ENCODE measurements at regions not wholly inside any gene's neighbourhood (a gene's known extent, or its start where the extent isn't known, plus 50 kb on each side); places are given as distances from the start of the nearest gene placed in this dataset.

- Mint-ChIP-seq H3K9me3 (no peaks in the 10 kb centered on the region), H3K4me1 (ENCODE audit: low read depth) (no peaks in the 10 kb centered on the region), H3K36me3 (ENCODE audit: insufficient read depth) (no peaks in the 10 kb centered on the region), H3K27me3 (ENCODE audit: low read depth) (peaks cover 16% of the 10 kb centered on the region), H3K4me3 (no peak overlapping the region)
- ATAC-seq, result no peak
- DNase-seq, result no peak
Measured at GRCh38 chr7:45349090-45349489, 191.5 kb downstream of the RAMP3 start.

- H3K9me3 Mint-ChIP-seq, result no peaks in the 10 kb centered on the region
- H3K4me3 Mint-ChIP-seq, result no peak overlapping the region
- peaks cover 20% of the 10 kb centered on the region for H3K27me3 Mint-ChIP-seq (ENCODE audit: low read depth)
- ATAC-seq, result no peak
- DNase-seq, result no peak
- H3K4me1 Mint-ChIP-seq (ENCODE audit: low read depth), result no peaks in the 10 kb centered on the region
- H3K36me3 Mint-ChIP-seq (ENCODE audit: insufficient read depth), result no peaks in the 10 kb centered on the region
Measured at GRCh38 chr7:45350896-45351295, 193.3 kb downstream of the RAMP3 start.

DNA sequence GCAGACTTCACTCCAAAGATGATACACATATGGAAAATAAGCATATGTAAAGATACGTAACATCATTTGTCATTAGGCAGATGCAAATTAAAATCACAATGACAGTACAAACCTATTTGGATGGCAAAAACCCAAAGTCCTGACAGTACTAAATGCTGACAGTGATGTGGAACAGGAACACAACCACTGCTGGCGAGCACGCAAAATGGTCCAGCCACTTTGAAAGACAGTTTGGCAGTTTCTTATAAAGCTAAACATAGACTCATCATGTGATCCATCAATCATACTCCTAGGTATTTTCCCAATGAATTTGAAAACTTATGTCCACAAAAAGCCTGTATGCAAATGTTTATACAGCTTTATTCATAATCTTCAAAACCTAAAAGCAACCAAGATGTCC, 200.7 kb downstream of the RAMP3 start:
- no peak for ATAC-seq
- Mint-ChIP-seq H3K36me3 (ENCODE audit: insufficient read depth) (no peaks in the 10 kb centered on the region), H3K4me1 (ENCODE audit: low read depth) (no peaks in the 10 kb centered on the region), H3K9me3 (no peaks in the 10 kb centered on the region), H3K27me3 (ENCODE audit: low read depth) (peaks cover 14% of the 10 kb centered on the region), H3K4me3 (no peak overlapping the region)
- DNase-seq, result no peak

DNA sequence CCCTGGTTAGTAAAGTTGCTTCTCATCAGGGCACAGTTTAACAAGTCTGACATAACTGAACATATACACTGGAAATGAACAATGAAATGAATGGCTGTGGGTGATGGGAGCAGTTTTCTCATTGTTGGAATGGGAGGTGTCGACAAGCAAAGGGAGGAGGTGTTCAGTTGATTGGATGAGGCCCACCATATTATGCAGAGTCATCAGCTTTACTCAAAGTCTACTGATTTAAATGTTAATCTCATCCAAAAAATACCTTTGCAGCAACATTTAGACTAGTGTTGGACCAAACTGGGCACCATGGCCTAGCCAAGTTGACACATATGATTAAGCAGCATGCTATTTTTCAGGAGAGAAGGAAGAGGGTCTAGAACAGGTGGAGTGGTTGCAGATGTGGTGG, 201.7 kb downstream of the RAMP3 start:
- H3K4me1 Mint-ChIP-seq (ENCODE audit: low read depth), result no peaks in the 10 kb centered on the region
- no peaks in the 10 kb centered on the region for H3K9me3 Mint-ChIP-seq
- peaks cover 9% of the 10 kb centered on the region for H3K27me3 Mint-ChIP-seq (ENCODE audit: low read depth)
- ATAC-seq (no peak), DNase-seq (no peak)
- no peaks in the 10 kb centered on the region for H3K36me3 Mint-ChIP-seq (ENCODE audit: insufficient read depth)
- H3K4me3 Mint-ChIP-seq, result no peak overlapping the region

GRCh38 chr7:45359776-45360175, 202.2 kb downstream of the RAMP3 start:
- peaks cover 6% of the 10 kb centered on the region for H3K27me3 Mint-ChIP-seq (ENCODE audit: low read depth)
- H3K4me1 Mint-ChIP-seq (ENCODE audit: low read depth), result no peaks in the 10 kb centered on the region
- H3K4me3 Mint-ChIP-seq, result no peak overlapping the region
- DNase-seq (no peak), ATAC-seq (no peak)
- H3K9me3 Mint-ChIP-seq, result no peaks in the 10 kb centered on the region
- H3K36me3 Mint-ChIP-seq (ENCODE audit: insufficient read depth), result no peaks in the 10 kb centered on the region

DNA sequence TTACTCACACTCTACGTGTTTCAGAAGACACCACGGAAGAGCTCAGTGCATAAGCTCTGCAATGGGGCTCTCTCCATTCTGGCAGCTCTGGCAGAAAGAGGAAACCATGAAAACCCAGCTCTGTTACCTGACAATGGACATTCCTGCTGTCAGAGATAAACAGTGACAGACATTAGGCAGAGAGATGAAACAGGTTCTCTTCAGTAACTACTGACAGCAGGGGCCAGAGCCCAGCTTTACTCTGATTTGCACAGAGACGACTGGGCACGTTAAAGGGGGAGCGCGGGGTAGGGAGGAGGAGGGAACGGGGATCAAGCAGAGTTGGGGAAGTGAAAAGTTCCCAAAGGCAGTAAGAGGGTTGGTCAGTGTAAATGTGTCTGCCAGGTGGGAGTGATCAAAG, 206.1 kb downstream of the RAMP3 start:
- H3K9me3 Mint-ChIP-seq, result no peaks in the 10 kb centered on the region
- ATAC-seq (no peak), DNase-seq (no peak)
- no peak overlapping the region for H3K4me3 Mint-ChIP-seq
- no peaks in the 10 kb centered on the region for H3K4me1 Mint-ChIP-seq (ENCODE audit: low read depth)
- no peaks in the 10 kb centered on the region for H3K36me3 Mint-ChIP-seq (ENCODE audit: insufficient read depth)
- H3K27me3 Mint-ChIP-seq (ENCODE audit: low read depth), result peaks cover 6% of the 10 kb centered on the region

GRCh38 chr7:45365341-45365740, 207.8 kb downstream of the RAMP3 start:
- H3K4me3 Mint-ChIP-seq, result no peak overlapping the region
- H3K36me3 Mint-ChIP-seq (ENCODE audit: insufficient read depth), result no peaks in the 10 kb centered on the region
- no peaks in the 10 kb centered on the region for H3K4me1 Mint-ChIP-seq (ENCODE audit: low read depth)
- DNase-seq, result no peak
- no peaks in the 10 kb centered on the region for H3K9me3 Mint-ChIP-seq
- ATAC-seq, result no peak
- peaks cover 13% of the 10 kb centered on the region for H3K27me3 Mint-ChIP-seq (ENCODE audit: low read depth)

GRCh38 chr7:45366475-45366874, 207.7 kb upstream of the ADCY1 start:
- ATAC-seq (no peak), DNase-seq (no peak)
- H3K9me3 Mint-ChIP-seq, result no peaks in the 10 kb centered on the region
- H3K27me3 Mint-ChIP-seq (ENCODE audit: low read depth), result peaks cover 17% of the 10 kb centered on the region
- H3K4me1 Mint-ChIP-seq (ENCODE audit: low read depth), result no peaks in the 10 kb centered on the region
- H3K36me3 Mint-ChIP-seq (ENCODE audit: insufficient read depth), result no peaks in the 10 kb centered on the region
- no peak overlapping the region for H3K4me3 Mint-ChIP-seq

- DNase-seq (no peak), ATAC-seq (no peak)
Measured at GRCh38 chr7:45367026-45367425, 207.1 kb upstream of the ADCY1 start.

DNA sequence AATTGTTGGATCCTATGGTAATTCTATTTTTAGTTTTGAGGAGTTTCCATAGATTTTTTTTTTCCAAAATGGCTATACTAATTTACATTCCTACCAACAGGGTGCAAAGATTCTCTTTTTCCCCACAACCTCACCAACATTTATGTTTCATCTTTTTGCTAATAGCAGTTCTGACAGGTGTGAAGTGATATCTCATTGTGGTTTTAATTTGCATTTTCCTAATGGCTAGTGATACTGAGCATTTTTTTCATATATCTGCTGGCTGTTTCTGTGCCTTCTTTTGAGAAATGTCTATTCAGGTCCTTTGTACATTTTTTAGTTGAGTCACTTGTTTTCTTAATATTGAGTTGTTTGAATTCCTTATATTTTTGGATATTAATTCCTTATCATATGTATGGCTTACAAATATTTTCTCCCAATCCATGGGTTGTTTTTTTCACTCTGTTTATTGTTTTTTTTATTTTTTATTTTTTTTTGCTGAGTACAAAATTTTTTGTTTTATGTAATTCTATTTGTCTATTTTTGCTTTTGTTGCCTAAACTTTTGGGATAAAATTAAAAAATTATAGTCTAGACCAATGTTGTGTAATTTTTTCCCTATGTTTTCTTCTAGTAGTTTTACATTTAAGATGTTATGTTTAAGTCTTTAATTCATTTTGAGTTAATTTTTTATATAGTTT, 205.9 kb upstream of the ADCY1 start:
- no peak for ATAC-seq

More at GRCh38 chr7:45367026-45367425, 207.1 kb upstream of the ADCY1 start:
- H3K36me3 Mint-ChIP-seq (ENCODE audit: insufficient read depth), result no peaks in the 10 kb centered on the region
- no peaks in the 10 kb centered on the region for H3K4me1 Mint-ChIP-seq (ENCODE audit: low read depth)
- H3K9me3 Mint-ChIP-seq, result no peaks in the 10 kb centered on the region
- no peak overlapping the region for H3K4me3 Mint-ChIP-seq
- peaks cover 16% of the 10 kb centered on the region for H3K27me3 Mint-ChIP-seq (ENCODE audit: low read depth)

DNA sequence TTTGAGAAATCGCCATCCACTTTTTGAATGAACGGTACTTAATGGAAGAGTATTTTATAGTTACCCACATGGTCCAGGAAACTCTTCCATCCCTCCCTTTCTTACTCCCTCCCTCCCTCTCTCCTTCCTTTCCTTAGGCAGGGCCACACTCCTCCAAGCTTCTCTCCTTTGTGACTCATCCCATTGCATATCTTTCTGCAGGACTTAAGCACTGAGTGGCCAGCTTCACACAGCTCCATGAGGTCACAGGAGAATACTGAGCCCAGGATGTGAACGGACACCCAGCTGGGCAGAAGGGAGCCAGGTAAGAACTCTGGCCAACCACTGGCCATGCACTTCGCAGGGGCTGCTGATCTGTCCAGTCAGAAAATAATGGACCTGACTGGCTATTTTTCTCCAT, 189.7 kb upstream of the ADCY1 start:
- Mint-ChIP-seq H3K4me3 (no peak overlapping the region), H3K4me1 (ENCODE audit: low read depth) (no peaks in the 10 kb centered on the region), H3K9me3 (no peaks in the 10 kb centered on the region), H3K27me3 (ENCODE audit: low read depth) (peaks cover 18% of the 10 kb centered on the region), H3K36me3 (ENCODE audit: insufficient read depth) (no peaks in the 10 kb centered on the region)
- no peak for ATAC-seq
- DNase-seq, result no peak

More for the DNA sequence above, 205.9 kb upstream of the ADCY1 start:
- no peak for DNase-seq
- H3K4me3 Mint-ChIP-seq, result no peak overlapping the region
- H3K27me3 Mint-ChIP-seq (ENCODE audit: low read depth), result peaks cover 11% of the 10 kb centered on the region
- no peaks in the 10 kb centered on the region for H3K4me1 Mint-ChIP-seq (ENCODE audit: low read depth)
- H3K9me3 Mint-ChIP-seq, result no peaks in the 10 kb centered on the region
- H3K36me3 Mint-ChIP-seq (ENCODE audit: insufficient read depth), result no peaks in the 10 kb centered on the region

DNA sequence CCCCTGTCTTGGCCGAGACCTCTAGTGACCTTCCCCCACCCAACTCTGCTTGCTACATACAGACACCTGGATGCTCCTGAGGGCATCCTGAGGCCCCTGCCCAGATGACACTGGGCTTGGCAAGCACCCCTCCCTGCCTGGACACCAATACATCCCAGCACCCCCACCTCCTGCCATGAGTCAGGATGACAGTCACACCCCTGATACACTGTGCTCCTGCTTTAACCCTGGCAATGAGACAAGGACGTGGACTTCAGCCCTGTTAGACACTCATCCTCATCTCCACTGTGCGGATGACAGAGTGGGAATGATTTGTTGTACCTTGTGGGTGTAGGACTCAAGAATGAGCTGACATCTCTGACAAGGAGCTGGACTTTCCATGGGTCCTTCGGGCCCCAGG, 186.3 kb upstream of the ADCY1 start:
- ATAC-seq (no peak), DNase-seq (no peak)
- peaks cover 16% of the 10 kb centered on the region for H3K27me3 Mint-ChIP-seq (ENCODE audit: low read depth)
- H3K4me1 Mint-ChIP-seq (ENCODE audit: low read depth), result no peaks in the 10 kb centered on the region
- H3K4me3 Mint-ChIP-seq, result no peak overlapping the region
- H3K9me3 Mint-ChIP-seq, result no peaks in the 10 kb centered on the region
- no peaks in the 10 kb centered on the region for H3K36me3 Mint-ChIP-seq (ENCODE audit: insufficient read depth)

DNA sequence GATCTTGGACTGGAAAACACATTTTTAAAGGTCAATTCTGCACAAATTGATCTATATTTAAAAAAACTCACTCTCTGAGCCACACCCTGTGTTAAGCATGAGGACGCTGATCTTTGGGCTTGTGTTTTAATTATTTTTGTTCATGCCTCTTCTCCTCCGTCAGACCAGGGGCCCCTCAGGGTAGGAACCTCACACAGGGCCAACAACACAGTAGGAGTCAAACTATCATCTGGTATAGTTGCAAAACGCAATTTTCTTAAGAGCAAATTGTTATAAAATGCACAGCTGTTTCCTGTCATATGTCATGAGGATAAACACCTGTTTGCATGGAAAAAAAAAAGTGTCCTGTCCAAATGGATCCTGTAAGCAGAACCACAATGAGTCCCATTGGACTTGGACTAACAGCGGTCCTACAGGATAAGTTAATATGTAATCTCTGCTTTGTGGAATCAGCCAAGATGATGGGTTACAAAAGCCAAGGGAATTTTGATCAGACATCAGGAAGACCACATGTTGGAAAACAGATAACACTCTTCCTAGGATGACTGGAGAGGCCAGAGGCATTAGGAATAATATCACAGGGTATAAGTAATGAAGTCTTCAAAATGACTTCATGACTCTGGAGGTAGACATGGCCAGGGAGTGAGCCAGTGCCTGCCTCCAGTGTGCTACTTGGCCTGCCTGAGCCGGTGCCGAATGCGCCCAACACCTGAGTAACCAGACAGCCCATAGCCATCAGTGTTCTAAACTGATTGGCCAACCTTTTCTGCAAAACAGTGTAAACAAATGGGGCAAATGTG, 184.9 kb upstream of the ADCY1 start:
- no peaks in the 10 kb centered on the region for H3K4me1 Mint-ChIP-seq (ENCODE audit: low read depth)
- no peak for ATAC-seq
- peaks cover under 1% of the 10 kb centered on the region for H3K9me3 Mint-ChIP-seq
- H3K4me3 Mint-ChIP-seq, result no peak overlapping the region
- no peak for DNase-seq
- H3K27me3 Mint-ChIP-seq (ENCODE audit: low read depth), result peaks cover 13% of the 10 kb centered on the region
- no peaks in the 10 kb centered on the region for H3K36me3 Mint-ChIP-seq (ENCODE audit: insufficient read depth)

DNA sequence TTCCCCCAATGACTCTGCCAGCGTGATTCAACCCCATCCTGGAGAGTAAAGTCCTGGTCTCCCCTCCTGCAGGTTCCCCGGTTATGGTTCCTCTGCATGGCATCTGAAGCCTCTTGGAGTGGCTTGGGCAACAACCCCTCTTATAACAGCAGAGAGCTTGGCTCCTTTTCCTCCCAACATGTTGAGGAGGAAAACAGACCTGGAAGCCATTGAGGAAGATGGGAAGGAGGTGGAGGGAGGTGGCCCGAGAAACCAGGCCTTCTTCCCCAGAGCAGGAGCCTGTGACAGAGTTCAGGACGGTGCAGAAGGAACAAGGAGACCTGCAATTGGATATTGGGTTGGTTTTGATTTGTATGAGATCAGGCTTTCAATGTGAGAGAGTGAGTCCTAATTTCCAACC, 184.0 kb upstream of the ADCY1 start:
- no peak for DNase-seq
- Mint-ChIP-seq H3K4me3 (no peak overlapping the region), H3K9me3 (peaks cover 10% of the 10 kb centered on the region), H3K4me1 (ENCODE audit: low read depth) (no peaks in the 10 kb centered on the region), H3K27me3 (ENCODE audit: low read depth) (peaks cover 8% of the 10 kb centered on the region), H3K36me3 (ENCODE audit: insufficient read depth) (no peaks in the 10 kb centered on the region)
- no peak for ATAC-seq

DNA sequence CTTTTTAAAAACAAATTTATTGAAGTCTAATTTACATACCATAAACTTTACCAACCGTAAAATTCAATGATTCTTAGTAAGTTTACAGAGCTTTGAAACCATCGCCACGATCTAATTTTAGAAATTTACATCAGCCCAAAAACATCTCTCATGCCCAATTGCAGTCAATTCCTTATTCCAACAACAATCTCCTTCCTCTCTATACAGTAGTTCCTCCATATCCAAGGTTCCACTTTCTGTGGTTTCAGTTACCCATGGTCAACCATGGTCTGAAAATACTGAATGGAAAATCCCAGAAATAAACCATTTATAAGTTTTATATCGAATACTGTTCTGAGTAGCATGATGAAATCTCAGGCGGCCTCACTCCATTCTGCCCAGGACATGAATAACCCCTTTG, 183.4 kb upstream of the ADCY1 start:
- H3K27me3 Mint-ChIP-seq (ENCODE audit: low read depth), result peaks cover 4% of the 10 kb centered on the region
- DNase-seq (no peak), ATAC-seq (no peak)
- H3K4me3 Mint-ChIP-seq, result no peak overlapping the region
- peaks cover 12% of the 10 kb centered on the region for H3K9me3 Mint-ChIP-seq
- no peaks in the 10 kb centered on the region for H3K4me1 Mint-ChIP-seq (ENCODE audit: low read depth)
- no peaks in the 10 kb centered on the region for H3K36me3 Mint-ChIP-seq (ENCODE audit: insufficient read depth)
